ENCODE measurements at regions not wholly inside any gene's neighbourhood (a gene's known extent, or its start where the extent isn't known, plus 50 kb on each side); places are given as distances from the start of the nearest gene placed in this dataset.

GRCh38 chr4:175427751-175428150 lies 384.3 kb downstream of the GPM6A start:
- TF ChIP-seq EZH2 (IDR thresholded peaks at IDR 0.05; ENCODE audit: low read depth, unreplicated experiment) (no peak), CTCF (conservative IDR thresholded peaks at IDR 0.05; ENCODE audit: low read depth in 2 of 2) (no peak), POLR2AphosphoS5 (IDR thresholded peaks at IDR 0.05; ENCODE audit: low read depth) (no peak), ZNF331 (CRISPR knock-in tag; IDR thresholded peaks at IDR 0.05; ENCODE audit: low read depth) (no peak), ZNF114 (CRISPR knock-in tag; IDR thresholded peaks at IDR 0.05) (no peak), JUNB (IDR thresholded peaks at IDR 0.05; ENCODE audit: unreplicated experiment) (no peak), ETS1 (IDR thresholded peaks at IDR 0.05) (no peak), EZH2phosphoT487 (IDR thresholded peaks at IDR 0.05; ENCODE audit: unreplicated experiment) (no peak), CREB1 (CRISPR knock-in tag; IDR thresholded peaks at IDR 0.05; ENCODE audit: low read depth) (no peak), NANOG (IDR thresholded peaks at IDR 0.05; ENCODE audit: borderline replicate concordance) (no peak)
- TF ChIP-seq, protein P1, sequence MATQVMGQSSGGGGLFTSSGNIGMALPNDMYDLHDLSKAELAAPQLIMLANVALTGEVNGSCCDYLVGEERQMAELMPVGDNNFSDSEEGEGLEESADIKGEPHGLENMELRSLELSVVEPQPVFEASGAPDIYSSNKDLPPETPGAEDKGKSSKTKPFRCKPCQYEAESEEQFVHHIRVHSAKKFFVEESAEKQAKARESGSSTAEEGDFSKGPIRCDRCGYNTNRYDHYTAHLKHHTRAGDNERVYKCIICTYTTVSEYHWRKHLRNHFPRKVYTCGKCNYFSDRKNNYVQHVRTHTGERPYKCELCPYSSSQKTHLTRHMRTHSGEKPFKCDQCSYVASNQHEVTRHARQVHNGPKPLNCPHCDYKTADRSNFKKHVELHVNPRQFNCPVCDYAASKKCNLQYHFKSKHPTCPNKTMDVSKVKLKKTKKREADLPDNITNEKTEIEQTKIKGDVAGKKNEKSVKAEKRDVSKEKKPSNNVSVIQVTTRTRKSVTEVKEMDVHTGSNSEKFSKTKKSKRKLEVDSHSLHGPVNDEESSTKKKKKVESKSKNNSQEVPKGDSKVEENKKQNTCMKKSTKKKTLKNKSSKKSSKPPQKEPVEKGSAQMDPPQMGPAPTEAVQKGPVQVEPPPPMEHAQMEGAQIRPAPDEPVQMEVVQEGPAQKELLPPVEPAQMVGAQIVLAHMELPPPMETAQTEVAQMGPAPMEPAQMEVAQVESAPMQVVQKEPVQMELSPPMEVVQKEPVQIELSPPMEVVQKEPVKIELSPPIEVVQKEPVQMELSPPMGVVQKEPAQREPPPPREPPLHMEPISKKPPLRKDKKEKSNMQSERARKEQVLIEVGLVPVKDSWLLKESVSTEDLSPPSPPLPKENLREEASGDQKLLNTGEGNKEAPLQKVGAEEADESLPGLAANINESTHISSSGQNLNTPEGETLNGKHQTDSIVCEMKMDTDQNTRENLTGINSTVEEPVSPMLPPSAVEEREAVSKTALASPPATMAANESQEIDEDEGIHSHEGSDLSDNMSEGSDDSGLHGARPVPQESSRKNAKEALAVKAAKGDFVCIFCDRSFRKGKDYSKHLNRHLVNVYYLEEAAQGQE (IDR thresholded peaks at IDR 0.05; ENCODE audit: unreplicated experiment): no peak

Data from GM23338 (cell line).